PC-3 (cell line): ENCODE measurements at regions not wholly inside any gene's neighbourhood (a gene's known extent, or its start where the extent isn't known, plus 50 kb on each side); places are given as distances from the start of the nearest gene placed in this dataset.

ENCODE experiments used
- ATAC-seq: fragments of 200-7000 bp; cut with Tn5 transposase; 2 replicates; pipeline ENCODE4 v1.9.1; 2020; ENCODE audit warnings: mild to moderate bottlenecking, moderate library complexity
- BruUV-seq: library from RNA; stranded (reverse); fragments of 400-500 nt; replicated peaks from 2 replicates; lab custom pipeline; 2021; lab: Mats Ljungman, UMichigan
- CTCF ChIA-PET: fragments of 300-600 bp; sonication (Branson Sonifier 250); formaldehyde crosslinking; loops from one replicate; lab custom pipeline; 2022; ENCODE audit warnings: antibody characterized with exemption; lab: Charles Lee
- POLR2A ChIA-PET: fragments of 300-600 bp; sonication (Branson Sonifier 250); formaldehyde crosslinking; loops from one replicate; lab custom pipeline; 2022; ENCODE audit warnings: antibody characterized with exemption; ENCODE audit not compliant: unreplicated experiment; lab: Charles Lee
- DNase-seq: peaks from one replicate; pipeline ENCODE4 v3.0.0-alpha.2; 2015
- H2AFZ ChIP-seq: fragments of 300-600 bp; sonication (generic); 2 replicates; pipeline ENCODE4 v1.6.0; 2016; ENCODE audit warnings: antibody characterized with exemption, low read length
- H3F3A ChIP-seq: fragments of 300-600 bp; sonication (generic); one replicate; pipeline ENCODE4 v1.6.0; 2017; ENCODE audit warnings: antibody characterized with exemption, low read length, control low read depth, mild to moderate bottlenecking; ENCODE audit not compliant: unreplicated experiment
- H3K27ac ChIP-seq: fragments of 300-600 bp; sonication (generic); 2 replicates; pipeline ENCODE4 v1.5.1; 2016; ENCODE audit warnings: mild to moderate bottlenecking, low read length
- H3K27me3 ChIP-seq: fragments of 300-600 bp; sonication (generic); 2 replicates; pipeline ENCODE4 v1.6.1; 2016; ENCODE audit warnings: low read length, mixed read lengths
- H3K36me3 ChIP-seq: fragments of 300-600 bp; sonication (generic); 2 replicates; pipeline ENCODE4 v1.6.1; 2016; ENCODE audit warnings: low read depth, mixed run types, low read length, mixed read lengths
- H3K4me1 ChIP-seq: fragments of 300-600 bp; sonication (generic); 2 replicates; pipeline ENCODE4 v1.5.1; 2016; ENCODE audit warnings: low read length; ENCODE audit not compliant: insufficient read depth
- H3K4me2 ChIP-seq: fragments of 300-600 bp; sonication (generic); 2 replicates; pipeline ENCODE4 v1.6.0; 2016; ENCODE audit warnings: low read length
- H3K4me3 ChIP-seq: fragments of 300-600 bp; sonication (generic); 2 replicates; pipeline ENCODE4 v1.5.1; 2016; ENCODE audit warnings: mild to moderate bottlenecking, low read length, mixed read lengths
- H3K79me2 ChIP-seq: fragments of 300-600 bp; sonication (generic); 2 replicates; pipeline ENCODE4 v1.6.1; 2017; ENCODE audit warnings: low read length, mixed read lengths
- H3K9ac ChIP-seq: fragments of 300-600 bp; sonication (generic); 2 replicates; pipeline ENCODE4 v1.6.0; 2016; ENCODE audit warnings: mild to moderate bottlenecking, low read length
- H3K9me2 ChIP-seq: fragments of 300-600 bp; sonication (generic); replicated peaks from 2 replicates; pipeline ENCODE4 v1.6.1; 2016; ENCODE audit warnings: mixed run types, low read length, mixed read lengths
- H3K9me3 ChIP-seq: fragments of 300-600 bp; sonication (generic); 2 replicates; pipeline ENCODE4 v1.6.1; 2016; ENCODE audit warnings: low read length, mixed read lengths
- H4K20me1 ChIP-seq: fragments of 300-600 bp; sonication (generic); 2 replicates; pipeline ENCODE4 v1.6.1; 2016; ENCODE audit warnings: low read length, mixed read lengths
- EZH2 ChIP-seq: fragments of 300-600 bp; sonication (generic); IDR thresholded peaks from one replicate; pipeline ENCODE4 v1.6.1; 2017; ENCODE audit warnings: antibody characterized with exemption, mild to moderate bottlenecking, low read length; ENCODE audit not compliant: unreplicated experiment
- EZH2phosphoT487 ChIP-seq: fragments of 300-600 bp; sonication (generic); IDR thresholded peaks from 2 replicates; pipeline ENCODE4 v1.6.1; 2018; ENCODE audit warnings: mild to moderate bottlenecking, antibody characterized with exemption, low read length, borderline replicate concordance
- intact Hi-C: fragments of 100-400 bp; cut with micrococcal nuclease; formaldehyde crosslinking; loops from 2 replicates; pipeline ENCODE4 v1.9.0; 2023
- TF ChIP-seq, protein P1 (sequence below): fragments of 300-600 bp; sonication (generic); conservative IDR thresholded peaks from 2 replicates; pipeline ENCODE4 v1.5.1; 2017; ENCODE audit warnings: antibody characterized with exemption, low read depth, mild to moderate bottlenecking, low read length

DNA sequence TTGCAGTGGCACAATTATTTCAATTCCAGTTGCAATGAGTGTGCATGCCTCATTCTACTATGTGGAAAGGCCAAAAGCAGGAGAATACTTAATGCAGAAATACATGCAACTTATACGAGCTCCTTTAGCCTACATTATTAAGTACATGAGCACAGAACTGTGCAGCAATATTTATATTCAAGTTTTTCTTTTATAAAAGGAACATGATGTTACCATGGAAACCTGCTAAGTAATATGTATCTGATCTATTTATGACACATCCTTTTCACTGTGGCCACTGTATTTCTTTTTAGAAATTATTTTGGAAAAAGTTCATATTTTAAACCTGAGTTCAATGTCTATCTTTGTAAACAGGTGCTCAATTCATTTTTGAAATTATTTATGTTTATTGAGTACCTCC, 88.9 kb downstream of the ELAPOR2 start:
- no peaks in the 10 kb centered on the region for H4K20me1 ChIP-seq
- DNase-seq (no peak), ATAC-seq (peak; percentile 30)
- POLR2A ChIA-PET: no interaction called here
- no peaks in the 10 kb centered on the region for H3K9me2 ChIP-seq
- no peak overlapping the region for H2AFZ ChIP-seq
- intact Hi-C loops: no loop called here
- TF ChIP-seq EZH2 (no peak), EZH2phosphoT487 (no peak)
- TF ChIP-seq, protein P1, sequence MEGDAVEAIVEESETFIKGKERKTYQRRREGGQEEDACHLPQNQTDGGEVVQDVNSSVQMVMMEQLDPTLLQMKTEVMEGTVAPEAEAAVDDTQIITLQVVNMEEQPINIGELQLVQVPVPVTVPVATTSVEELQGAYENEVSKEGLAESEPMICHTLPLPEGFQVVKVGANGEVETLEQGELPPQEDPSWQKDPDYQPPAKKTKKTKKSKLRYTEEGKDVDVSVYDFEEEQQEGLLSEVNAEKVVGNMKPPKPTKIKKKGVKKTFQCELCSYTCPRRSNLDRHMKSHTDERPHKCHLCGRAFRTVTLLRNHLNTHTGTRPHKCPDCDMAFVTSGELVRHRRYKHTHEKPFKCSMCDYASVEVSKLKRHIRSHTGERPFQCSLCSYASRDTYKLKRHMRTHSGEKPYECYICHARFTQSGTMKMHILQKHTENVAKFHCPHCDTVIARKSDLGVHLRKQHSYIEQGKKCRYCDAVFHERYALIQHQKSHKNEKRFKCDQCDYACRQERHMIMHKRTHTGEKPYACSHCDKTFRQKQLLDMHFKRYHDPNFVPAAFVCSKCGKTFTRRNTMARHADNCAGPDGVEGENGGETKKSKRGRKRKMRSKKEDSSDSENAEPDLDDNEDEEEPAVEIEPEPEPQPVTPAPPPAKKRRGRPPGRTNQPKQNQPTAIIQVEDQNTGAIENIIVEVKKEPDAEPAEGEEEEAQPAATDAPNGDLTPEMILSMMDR: no peak
- 0 out of 2 replicates have a peak, but pooled peaks cover 7% of the 10 kb centered on the region for H3K4me1 ChIP-seq
- no peak overlapping the region for H3K9ac ChIP-seq
- H3K36me3 ChIP-seq: no peaks in the 10 kb centered on the region
- H3K4me2 ChIP-seq: no peak overlapping the region
- H3K27me3 ChIP-seq: no peaks in the 10 kb centered on the region
- peaks cover 3% of the 10 kb centered on the region for H3K79me2 ChIP-seq
- H3K4me3 ChIP-seq: no peak overlapping the region
- H3K9me3 ChIP-seq: no peaks in the 10 kb centered on the region
- no peaks in the 10 kb centered on the region for H3F3A ChIP-seq
- no TSS peak for BruUV-seq
- H3K27ac ChIP-seq: no peak overlapping the region
- CTCF ChIA-PET: no interaction called here

DNA sequence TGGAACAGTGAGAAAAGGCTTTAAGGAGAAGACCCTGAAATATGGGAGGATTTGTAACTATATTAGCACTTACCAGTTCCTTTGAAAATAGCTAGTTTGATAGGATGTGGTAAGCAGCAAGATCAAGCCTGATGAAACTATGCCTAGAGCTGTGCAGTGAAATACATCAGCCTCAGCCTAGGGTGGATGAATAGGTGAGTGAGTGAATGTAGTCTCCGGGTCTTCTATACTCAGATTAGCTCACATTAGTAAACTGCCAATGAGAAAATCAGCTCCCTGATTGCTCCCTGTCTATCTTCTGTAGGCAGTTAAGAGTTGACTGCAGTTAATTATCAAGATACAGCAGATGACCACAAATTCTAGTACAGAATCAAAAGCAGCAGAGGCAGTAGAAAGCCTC, 89.6 kb downstream of the ELAPOR2 start:
- ChIA-PET POLR2A (no interaction called here), CTCF (no interaction called here)
- DNase-seq (no peak), ATAC-seq (no peak)
- Histone ChIP-seq H3K79me2 (peaks cover 5% of the 10 kb centered on the region), H2AFZ (no peak overlapping the region), H3K9me2 (no peaks in the 10 kb centered on the region), H4K20me1 (no peaks in the 10 kb centered on the region), H3K27me3 (no peaks in the 10 kb centered on the region), H3K9ac (no peak overlapping the region), H3F3A (no peaks in the 10 kb centered on the region), H3K27ac (no peak overlapping the region), H3K36me3 (no peaks in the 10 kb centered on the region), H3K4me2 (no peak overlapping the region), H3K9me3 (no peaks in the 10 kb centered on the region), H3K4me3 (no peak overlapping the region), H3K4me1 (0 out of 2 replicates have a peak, but pooled peaks cover 7% of the 10 kb centered on the region)
- intact Hi-C loops: no loop called here
- no peak for TF ChIP-seq EZH2phosphoT487
- TF ChIP-seq, protein P1: no peak
- no peak for TF ChIP-seq EZH2
- BruUV-seq: no TSS peak

DNA sequence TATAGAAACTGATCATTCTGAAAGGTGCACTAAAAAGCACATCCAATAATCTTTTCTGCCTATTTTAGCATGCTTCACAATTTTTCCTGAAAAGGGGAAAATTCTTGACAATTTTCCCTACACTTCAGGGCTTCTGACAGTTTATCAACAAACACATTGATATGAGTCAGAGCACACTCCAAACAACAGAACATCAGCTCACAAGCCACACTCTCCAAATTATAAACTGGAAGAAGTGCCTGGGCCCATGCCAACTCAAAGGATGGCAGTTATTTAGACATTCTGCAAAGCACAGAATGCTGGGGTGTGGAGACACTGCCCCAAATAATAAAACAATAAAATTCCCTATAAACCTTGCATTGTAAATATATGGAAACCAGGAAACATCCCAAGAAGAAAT, 90.8 kb downstream of the ELAPOR2 start:
- no peaks in the 10 kb centered on the region for H4K20me1 ChIP-seq
- ATAC-seq (peak; percentile 66), DNase-seq (peak; percentile 22)
- no peak overlapping the region for H2AFZ ChIP-seq
- no peak overlapping the region for H3K4me2 ChIP-seq
- H3K79me2 ChIP-seq: peaks cover 5% of the 10 kb centered on the region
- intact Hi-C loops: no loop called here
- CTCF ChIA-PET: no interaction called here
- no peaks in the 10 kb centered on the region for H3K9me2 ChIP-seq
- no peaks in the 10 kb centered on the region for H3K27me3 ChIP-seq
- no peak overlapping the region for H3K4me3 ChIP-seq
- no peak overlapping the region for H3K27ac ChIP-seq
- no peaks in the 10 kb centered on the region for H3K36me3 ChIP-seq
- H3K9me3 ChIP-seq: no peaks in the 10 kb centered on the region
- POLR2A ChIA-PET: no interaction called here
- no TSS peak for BruUV-seq
- no peak overlapping the region for H3K9ac ChIP-seq
- 0 out of 2 replicates have a peak, but pooled peaks cover 7% of the 10 kb centered on the region for H3K4me1 ChIP-seq
- H3F3A ChIP-seq: no peaks in the 10 kb centered on the region
- no peak for TF ChIP-seq EZH2phosphoT487
- no peak for TF ChIP-seq EZH2
- TF ChIP-seq, protein P1: no peak
